NAMALWA (cell line): ENCODE measurements at regions not wholly inside any gene's neighbourhood (a gene's known extent, or its start where the extent isn't known, plus 50 kb on each side); places are given as distances from the start of the nearest gene placed in this dataset.

Source experiments
- DNase-seq: peaks from one replicate; pipeline ENCODE4 v3.0.0-alpha.2; 2015; ENCODE audit warnings: low spot score

GRCh38 chr12:15272376-15272775 is 49.9 kb upstream of the PTPRO start:
- peak; percentile 35 for DNase-seq
